ENCODE measurements at regions not wholly inside any gene's neighbourhood (a gene's known extent, or its start where the extent isn't known, plus 50 kb on each side); places are given as distances from the start of the nearest gene placed in this dataset.
"Not testable (repeated sequence)": the region's sequence is repeated elsewhere in the genome, so short reads cannot be mapped to it uniquely, and the experiment has no call there.

GRCh38 chr5:138695781-138696180, 57.4 kb upstream of the CTNNA1 start:
- ChIA-PET CTCF (ENCODE audit: partially characterized antibody) (no interaction called here), POLR2A (ENCODE audit: partially characterized antibody) (no interaction called here)
- no peak overlapping the region for H3K4me3 Mint-ChIP-seq

GRCh38 chr5:138694146-138694545, 59.1 kb upstream of the CTNNA1 start:
- no peak overlapping the region for H3K27ac Mint-ChIP-seq
- ChIA-PET CTCF (ENCODE audit: partially characterized antibody) (no interaction called here), POLR2A (ENCODE audit: partially characterized antibody) (no interaction called here)
- peaks cover 0 to 4% (median 2%) of the 10 kb centered on the region in 4 donors for H3K4me1 Mint-ChIP-seq
- Histone ChIP-seq H3K9me3 (ENCODE audit: control insufficient read depth in 1 of 2, low read length in 2 of 2) (no peaks in the 10 kb centered on the region), H3K27ac (ENCODE audit: low read depth, low read length) (no peak overlapping the region), H3K27me3 (ENCODE audit: insufficient read depth, low read length) (no peaks in the 10 kb centered on the region), H3K36me3 (ENCODE audit: insufficient read depth, low read length) (no peaks in the 10 kb centered on the region), H3K4me1 (ENCODE audit: insufficient read depth, low read length) (no peaks in the 10 kb centered on the region), H3K4me3 (ENCODE audit: low read length in 2 of 2) (no peak overlapping the region)
- DNase-seq, result no peak
- intact Hi-C loops (cut with micrococcal nuclease), result no loop called here
- H3K36me3 Mint-ChIP-seq, result peaks cover 0 to 3% of the 10 kb centered on the region in 2 donors
- H3K27me3 Mint-ChIP-seq, result peaks cover 18 to 28% of the 10 kb centered on the region in 2 donors
- H3K4me3 Mint-ChIP-seq, result no peak overlapping the region
- peaks cover 0 to 7% (median 2%) of the 10 kb centered on the region in 8 donors for H3K9me3 Mint-ChIP-seq

More at GRCh38 chr5:138695781-138696180, 57.4 kb upstream of the CTNNA1 start:
- Histone ChIP-seq H3K4me1 (ENCODE audit: insufficient read depth, low read length) (no peaks in the 10 kb centered on the region), H3K27ac (ENCODE audit: low read depth, low read length) (no peak overlapping the region), H3K4me3 (ENCODE audit: low read length in 2 of 2) (no peak overlapping the region), H3K9me3 (ENCODE audit: control insufficient read depth in 1 of 2, low read length in 2 of 2) (no peaks in the 10 kb centered on the region), H3K36me3 (ENCODE audit: insufficient read depth, low read length) (no peaks in the 10 kb centered on the region), H3K27me3 (ENCODE audit: insufficient read depth, low read length) (no peaks in the 10 kb centered on the region)
- Mint-ChIP-seq H3K27me3 (peaks cover 16 to 35% of the 10 kb centered on the region in 2 donors), H3K27ac (no peak overlapping the region), H3K4me1 (peaks cover 0 to 4% (median 2%) of the 10 kb centered on the region in 4 donors), H3K9me3 (peaks cover 0 to 6% (median 2%) of the 10 kb centered on the region in 8 donors), H3K36me3 (no peaks in the 10 kb centered on the region)
- DNase-seq, result no peak
- intact Hi-C loops (cut with micrococcal nuclease), result no loop called here

GRCh38 chr5:138692370-138692769, 60.9 kb upstream of the CTNNA1 start:
- Mint-ChIP-seq H3K27me3 (peaks cover 19 to 27% of the 10 kb centered on the region in 2 donors), H3K9me3 (peaks cover 0 to 13% (median 9%) of the 10 kb centered on the region in 8 donors), H3K36me3 (peaks cover 0 to 3% of the 10 kb centered on the region in 2 donors), H3K4me1 (peaks cover 0 to 4% (median 2%) of the 10 kb centered on the region in 4 donors), H3K4me3 (no peak overlapping the region), H3K27ac (no peak overlapping the region)
- Histone ChIP-seq H3K27ac (ENCODE audit: low read depth, low read length) (no peak overlapping the region), H3K9me3 (ENCODE audit: control insufficient read depth in 1 of 2, low read length in 2 of 2) (no peaks in the 10 kb centered on the region), H3K27me3 (ENCODE audit: insufficient read depth, low read length) (no peaks in the 10 kb centered on the region), H3K4me3 (ENCODE audit: low read length in 2 of 2) (no peak overlapping the region), H3K4me1 (ENCODE audit: insufficient read depth, low read length) (no peaks in the 10 kb centered on the region), H3K36me3 (ENCODE audit: insufficient read depth, low read length) (no peaks in the 10 kb centered on the region)
- intact Hi-C loops (cut with micrococcal nuclease), result no loop called here
- DNase-seq, result no peak
- ChIA-PET POLR2A (ENCODE audit: partially characterized antibody) (no interaction called here), CTCF (ENCODE audit: partially characterized antibody) (no interaction called here)

GRCh38 chr5:138686668-138687067, 66.6 kb upstream of the CTNNA1 start:
- peaks cover 29 to 32% of the 10 kb centered on the region in 2 donors for H3K27me3 Mint-ChIP-seq

GRCh38 chr5:138685193-138685745, 68.0 kb upstream of the CTNNA1 start:
- no peak overlapping the region for H3K4me3 Mint-ChIP-seq
- Histone ChIP-seq H3K27ac (ENCODE audit: low read depth, low read length) (no peak overlapping the region), H3K4me3 (ENCODE audit: low read length in 2 of 2) (no peak overlapping the region), H3K27me3 (ENCODE audit: insufficient read depth, low read length) (no peaks in the 10 kb centered on the region), H3K4me1 (ENCODE audit: insufficient read depth, low read length) (no peaks in the 10 kb centered on the region), H3K36me3 (ENCODE audit: insufficient read depth, low read length) (no peaks in the 10 kb centered on the region), H3K9me3 (ENCODE audit: control insufficient read depth in 1 of 2, low read length in 2 of 2) (no peaks in the 10 kb centered on the region)
- H3K4me1 Mint-ChIP-seq, result no peaks in the 10 kb centered on the region
- intact Hi-C loops (cut with micrococcal nuclease), result no loop called here
- H3K36me3 Mint-ChIP-seq, result peaks cover 1 to 3% of the 10 kb centered on the region in 2 donors
- peaks cover 0 to 35% (median 26%) of the 10 kb centered on the region in 8 donors for H3K9me3 Mint-ChIP-seq
- no peak overlapping the region for H3K27ac Mint-ChIP-seq
- ChIA-PET CTCF (ENCODE audit: partially characterized antibody) (no interaction called here), POLR2A (ENCODE audit: partially characterized antibody) (no interaction called here)
- peaks cover 24 to 31% of the 10 kb centered on the region in 2 donors for H3K27me3 Mint-ChIP-seq
- DNase-seq, result no peak

More at GRCh38 chr5:138686668-138687067, 66.6 kb upstream of the CTNNA1 start:
- Histone ChIP-seq H3K9me3 (ENCODE audit: control insufficient read depth in 1 of 2, low read length in 2 of 2) (no peaks in the 10 kb centered on the region), H3K27me3 (ENCODE audit: insufficient read depth, low read length) (no peaks in the 10 kb centered on the region), H3K36me3 (ENCODE audit: insufficient read depth, low read length) (no peaks in the 10 kb centered on the region), H3K4me3 (ENCODE audit: low read length in 2 of 2) (no peak overlapping the region), H3K27ac (ENCODE audit: low read depth, low read length) (no peak overlapping the region), H3K4me1 (ENCODE audit: insufficient read depth, low read length) (no peaks in the 10 kb centered on the region)
- peaks cover 0 to 1% (median under 1%) of the 10 kb centered on the region in 4 donors for H3K4me1 Mint-ChIP-seq
- intact Hi-C loops (cut with micrococcal nuclease), result no loop called here
- peaks cover 0 to 6% of the 10 kb centered on the region in 2 donors for H3K36me3 Mint-ChIP-seq
- no peak overlapping the region for H3K4me3 Mint-ChIP-seq
- peaks cover 0 to 34% (median 25%) of the 10 kb centered on the region in 8 donors for H3K9me3 Mint-ChIP-seq
- POLR2A ChIA-PET (ENCODE audit: partially characterized antibody), result no interaction called here
- no peak for DNase-seq
- CTCF ChIA-PET (ENCODE audit: partially characterized antibody), result no interaction called here
- H3K27ac Mint-ChIP-seq, result no peak overlapping the region

- H3K4me1 Mint-ChIP-seq; CTCF ChIA-PET (ENCODE audit: partially characterized antibody); H3K27ac ChIP-seq (ENCODE audit: low read depth, low read length); H3K36me3 Mint-ChIP-seq; DNase-seq; intact Hi-C loops (cut with micrococcal nuclease); H3K36me3 ChIP-seq (ENCODE audit: insufficient read depth, low read length); H3K4me3 ChIP-seq (ENCODE audit: low read length in 2 of 2); H3K27me3 ChIP-seq (ENCODE audit: insufficient read depth, low read length); POLR2A ChIA-PET (ENCODE audit: partially characterized antibody); H3K4me3 Mint-ChIP-seq; H3K4me1 ChIP-seq (ENCODE audit: insufficient read depth, low read length); H3K9me3 ChIP-seq (ENCODE audit: control insufficient read depth in 1 of 2, low read length in 2 of 2); H3K27ac Mint-ChIP-seq: not testable (repeated sequence)
- H3K27me3 Mint-ChIP-seq, result peaks cover 25 to 37% of the 10 kb centered on the region in 2 donors
- H3K9me3 Mint-ChIP-seq, result peaks cover 0 to 31% (median 25%) of the 10 kb centered on the region in 8 donors
Observed at GRCh38 chr5:138682462-138682861, 70.8 kb upstream of the CTNNA1 start.

- H3K27ac ChIP-seq (ENCODE audit: low read depth, low read length); H3K27ac Mint-ChIP-seq; H3K36me3 Mint-ChIP-seq; H3K9me3 ChIP-seq (ENCODE audit: control insufficient read depth in 1 of 2, low read length in 2 of 2); H3K4me1 Mint-ChIP-seq; H3K4me1 ChIP-seq (ENCODE audit: insufficient read depth, low read length); H3K36me3 ChIP-seq (ENCODE audit: insufficient read depth, low read length); DNase-seq; intact Hi-C loops (cut with micrococcal nuclease); H3K4me3 ChIP-seq (ENCODE audit: low read length in 2 of 2); H3K27me3 ChIP-seq (ENCODE audit: insufficient read depth, low read length); POLR2A ChIA-PET (ENCODE audit: partially characterized antibody); H3K4me3 Mint-ChIP-seq: not testable (repeated sequence)
- CTCF ChIA-PET (ENCODE audit: partially characterized antibody), result interaction anchor here (0.6 kb wide), 1 partner anchor 40 kb away, joined by 3 read pairs; no protein-coding TSS in a partner anchor
- Mint-ChIP-seq H3K27me3 (peaks cover 26 to 29% of the 10 kb centered on the region in 2 donors), H3K9me3 (peaks cover 0 to 40% (median 32%) of the 10 kb centered on the region in 8 donors)
Observed at GRCh38 chr5:138678826-138679225, 74.4 kb upstream of the CTNNA1 start.

Measured in CD4-positive, alpha-beta memory T cell (primary cell).